ENCODE measurements at regions not wholly inside any gene's neighbourhood (a gene's known extent, or its start where the extent isn't known, plus 50 kb on each side); places are given as distances from the start of the nearest gene placed in this dataset.

DNA sequence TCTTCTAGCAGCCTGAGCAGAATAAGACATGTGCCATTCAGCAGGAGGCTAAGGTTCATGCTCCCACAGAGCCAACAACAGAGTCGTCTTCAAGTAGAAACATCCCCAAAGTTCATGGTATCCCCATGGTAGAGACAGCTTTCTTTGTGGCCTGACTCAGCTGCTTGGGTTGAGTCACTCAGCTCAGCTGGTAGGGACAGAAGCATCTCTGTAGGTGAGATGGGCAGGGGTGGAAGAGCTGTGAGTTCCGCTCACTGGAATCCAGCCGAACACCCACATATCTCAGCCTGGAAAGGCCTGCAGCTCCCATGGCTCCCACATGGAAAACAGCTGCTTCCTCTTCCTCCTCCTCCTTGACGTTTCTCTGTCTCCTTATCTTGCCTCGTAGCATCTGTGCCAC lies 792.7 kb downstream of the RNF144A start:
- no TSS peak for BruUV-seq (replicated peaks)
- ATAC-seq (no peak), DNase-seq (ENCODE audit: extremely low read depth in 1 of 4, low spot score in 3 of 4) (no peak), FAIRE-seq (no peak)
- H3K36me3 ChIP-seq (ENCODE audit: control insufficient read depth, insufficient read depth, low read length) = no peaks in the 10 kb centered on the region
- H3K79me2 ChIP-seq (ENCODE audit: control insufficient read depth, insufficient read depth, low read length) = no peaks in the 10 kb centered on the region
- H3K9me3 ChIP-seq (replicated peaks; ENCODE audit: control insufficient read depth, insufficient read depth, low read depth, low read length) = no peaks in the 10 kb centered on the region
- H3K27ac ChIP-seq (ENCODE audit: extremely low read depth, low read depth, low read length) = no peak overlapping the region
- H3K4me3 ChIP-seq = no peak overlapping the region
- in situ Hi-C loops (cut with MboI) = no loop called here
- no peak overlapping the region for H3K9ac ChIP-seq (ENCODE audit: insufficient read depth in 1 of 2, low read depth in 2 of 2, low read length in 2 of 2)
- no peaks in the 10 kb centered on the region for H4K20me1 ChIP-seq (replicated peaks; ENCODE audit: control insufficient read depth, insufficient read depth, low read length)
- TF ChIP-seq, protein P1, sequence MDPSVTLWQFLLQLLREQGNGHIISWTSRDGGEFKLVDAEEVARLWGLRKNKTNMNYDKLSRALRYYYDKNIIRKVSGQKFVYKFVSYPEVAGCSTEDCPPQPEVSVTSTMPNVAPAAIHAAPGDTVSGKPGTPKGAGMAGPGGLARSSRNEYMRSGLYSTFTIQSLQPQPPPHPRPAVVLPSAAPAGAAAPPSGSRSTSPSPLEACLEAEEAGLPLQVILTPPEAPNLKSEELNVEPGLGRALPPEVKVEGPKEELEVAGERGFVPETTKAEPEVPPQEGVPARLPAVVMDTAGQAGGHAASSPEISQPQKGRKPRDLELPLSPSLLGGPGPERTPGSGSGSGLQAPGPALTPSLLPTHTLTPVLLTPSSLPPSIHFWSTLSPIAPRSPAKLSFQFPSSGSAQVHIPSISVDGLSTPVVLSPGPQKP (CRISPR knock-in tag; IDR thresholded peaks at IDR 0.05) = no peak
- TF ChIP-seq SMAD4 (CRISPR knock-in tag; conservative IDR thresholded peaks at IDR 0.05) (no peak), NBN (IDR thresholded peaks at IDR 0.05; ENCODE audit: low read depth) (no peak), ARID2 (IDR thresholded peaks at IDR 0.05) (no peak), ZNF121 (CRISPR knock-in tag; conservative IDR thresholded peaks at IDR 0.05) (no peak), POLR3A (IDR thresholded peaks at IDR 0.05; ENCODE audit: borderline replicate concordance, extremely low read depth, insufficient read depth, insufficient read length) (no peak), ZNF274 (IDR thresholded peaks at IDR 0.05; ENCODE audit: borderline replicate concordance, low read depth, low read length) (no peak)
- TF ChIP-seq, protein P2, sequence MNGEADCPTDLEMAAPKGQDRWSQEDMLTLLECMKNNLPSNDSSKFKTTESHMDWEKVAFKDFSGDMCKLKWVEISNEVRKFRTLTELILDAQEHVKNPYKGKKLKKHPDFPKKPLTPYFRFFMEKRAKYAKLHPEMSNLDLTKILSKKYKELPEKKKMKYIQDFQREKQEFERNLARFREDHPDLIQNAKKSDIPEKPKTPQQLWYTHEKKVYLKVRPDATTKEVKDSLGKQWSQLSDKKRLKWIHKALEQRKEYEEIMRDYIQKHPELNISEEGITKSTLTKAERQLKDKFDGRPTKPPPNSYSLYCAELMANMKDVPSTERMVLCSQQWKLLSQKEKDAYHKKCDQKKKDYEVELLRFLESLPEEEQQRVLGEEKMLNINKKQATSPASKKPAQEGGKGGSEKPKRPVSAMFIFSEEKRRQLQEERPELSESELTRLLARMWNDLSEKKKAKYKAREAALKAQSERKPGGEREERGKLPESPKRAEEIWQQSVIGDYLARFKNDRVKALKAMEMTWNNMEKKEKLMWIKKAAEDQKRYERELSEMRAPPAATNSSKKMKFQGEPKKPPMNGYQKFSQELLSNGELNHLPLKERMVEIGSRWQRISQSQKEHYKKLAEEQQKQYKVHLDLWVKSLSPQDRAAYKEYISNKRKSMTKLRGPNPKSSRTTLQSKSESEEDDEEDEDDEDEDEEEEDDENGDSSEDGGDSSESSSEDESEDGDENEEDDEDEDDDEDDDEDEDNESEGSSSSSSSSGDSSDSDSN (IDR thresholded peaks at IDR 0.05; ENCODE audit: borderline replicate concordance in 1 of 2, low read depth in 2 of 2, low read length in 2 of 2) = no peak
- no peaks in the 10 kb centered on the region for H3K27me3 ChIP-seq (ENCODE audit: control insufficient read depth in 2 of 2, insufficient read depth in 2 of 2, low read length in 2 of 2)
- no peak overlapping the region for H2AFZ ChIP-seq (ENCODE audit: low read depth, low read length)
- CTCF ChIA-PET (ENCODE audit: low intra/inter-chr PET ratio) = no interaction called here
- POLR2A ChIA-PET = interaction anchor here (0.9 kb wide), 1 partner anchor 138 kb away, joined by 3 read pairs; no protein-coding TSS in a partner anchor
- H3K4me2 ChIP-seq (ENCODE audit: insufficient read depth, low read length) = no peak overlapping the region
- H3K4me1 ChIP-seq (replicated peaks in 1 of 2; ENCODE audit: control insufficient read depth in 2 of 2, insufficient read depth in 2 of 2, low read length in 2 of 2) = no peaks in the 10 kb centered on the region
- H3K9me1 ChIP-seq (ENCODE audit: control insufficient read depth, insufficient read depth, low read length) = no peaks in the 10 kb centered on the region
- intact Hi-C loops (cut with micrococcal nuclease) = no loop called here
- 0% methylated on average over 5 of the region's 5 CpGs for WGBS (ENCODE audit: insufficient coverage, low coverage, missing lambda C conversion rate)

Data from K562 (cell line).